T-helper 2 cell treated with Interferon-gamma antibody and Interleukin-4, amounts not matched to agents 100 ng/mL and 5 ng/mL, for 36 hours (primary cell): ENCODE measurements at regions not wholly inside any gene's neighbourhood (a gene's known extent, or its start where the extent isn't known, plus 50 kb on each side); places are given as distances from the start of the nearest gene placed in this dataset.

Experiments used
- intact Hi-C: fragments of 100-400 bp; cut with micrococcal nuclease; formaldehyde crosslinking; loops from one replicate; pipeline ENCODE4 v1.15.1; 2023

DNA sequence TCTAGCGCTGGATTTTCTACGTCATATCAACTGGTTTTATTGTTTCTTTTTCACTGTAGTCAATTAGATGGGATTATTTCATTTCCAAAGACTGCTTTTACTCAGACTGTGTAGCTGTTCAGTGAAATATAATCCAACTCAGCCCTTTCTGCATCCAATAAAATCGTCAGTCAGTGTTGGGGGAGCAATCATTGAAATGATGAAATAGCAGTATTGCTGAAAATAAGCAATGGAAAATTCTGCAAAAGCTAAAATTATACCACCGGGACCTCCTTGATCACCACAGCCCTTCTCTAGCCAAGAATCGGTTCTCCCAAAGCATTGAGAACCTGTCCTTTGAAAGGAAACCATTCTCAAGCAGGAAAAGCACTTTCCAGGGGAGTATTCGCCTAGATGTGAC, 243.1 kb upstream of the TENM3 start:
- intact Hi-C loops, result no loop called here

DNA sequence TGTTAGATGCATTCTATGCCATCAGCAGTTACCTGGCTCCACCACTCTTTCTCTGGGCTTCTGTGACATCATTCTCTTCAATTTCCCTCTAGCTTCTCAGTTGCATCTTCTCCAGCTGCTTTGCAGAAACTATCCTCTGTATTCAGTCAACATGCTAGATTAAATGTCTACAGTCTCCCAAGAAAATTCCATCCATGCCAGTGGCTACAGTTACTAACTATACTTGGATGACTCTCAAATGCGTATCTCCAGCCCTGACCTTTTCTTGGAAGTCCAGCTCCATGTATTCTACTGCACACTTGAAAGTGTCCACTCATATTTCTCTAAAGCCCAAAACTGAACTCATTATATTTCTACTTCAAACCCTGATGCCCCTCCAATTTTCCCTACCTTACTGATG, 232.3 kb upstream of the TENM3 start:
- intact Hi-C loops, result no loop called here

GRCh38 chr4:182014164-182014563, 229.0 kb upstream of the TENM3 start:
- intact Hi-C loops, result no loop called here

GRCh38 chr4:182015014-182015413, 228.2 kb upstream of the TENM3 start:
- intact Hi-C loops, result no loop called here

GRCh38 chr4:182015893-182016292, 227.3 kb upstream of the TENM3 start:
- intact Hi-C loops, result no loop called here

GRCh38 chr4:182017038-182017437, 226.2 kb upstream of the TENM3 start:
- intact Hi-C loops, result no loop called here

DNA sequence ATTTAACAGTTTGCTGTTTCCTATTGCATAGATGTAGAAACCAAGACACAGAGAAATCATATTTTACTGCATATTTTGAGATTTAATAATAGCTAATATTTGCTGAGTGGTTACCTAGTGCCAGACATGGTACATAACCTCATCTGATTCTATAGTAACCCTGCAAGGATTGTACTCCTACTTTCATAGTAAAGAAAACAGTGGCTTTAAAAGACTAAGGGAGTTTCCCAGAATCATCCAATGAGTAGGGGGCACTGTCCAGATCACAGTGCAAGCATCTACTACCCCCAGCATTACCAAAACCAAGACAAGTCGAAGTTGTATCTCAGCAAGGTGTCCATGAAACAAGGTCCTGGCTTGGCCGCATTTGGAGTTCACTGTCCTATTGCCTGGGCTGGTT, 224.5 kb upstream of the TENM3 start:
- intact Hi-C loops, result no loop called here

DNA sequence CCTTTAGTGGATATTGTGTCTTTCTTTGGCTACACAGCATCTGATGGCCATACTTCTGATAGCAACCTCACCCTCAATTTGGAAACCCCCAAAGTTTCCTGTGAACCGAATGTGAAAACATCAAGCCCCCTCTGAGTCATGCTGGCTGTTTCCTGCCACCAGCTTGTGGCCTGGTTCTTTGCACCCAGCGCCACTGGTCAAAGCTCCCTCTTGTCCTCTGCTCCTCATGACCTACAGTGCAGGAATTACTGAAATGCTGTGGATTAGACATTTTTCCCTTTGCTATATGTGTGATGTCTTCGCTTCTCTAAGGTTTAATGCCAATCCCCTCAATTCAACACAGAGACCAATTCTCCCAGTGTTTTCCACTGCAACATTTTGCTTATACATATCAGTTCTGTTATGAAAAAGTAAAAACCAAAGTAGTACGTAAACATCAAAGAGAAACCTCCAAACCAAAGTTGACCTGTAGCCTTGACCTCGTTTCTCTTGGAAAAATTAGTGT, 224.0 kb upstream of the TENM3 start:
- intact Hi-C loops, result no loop called here

DNA sequence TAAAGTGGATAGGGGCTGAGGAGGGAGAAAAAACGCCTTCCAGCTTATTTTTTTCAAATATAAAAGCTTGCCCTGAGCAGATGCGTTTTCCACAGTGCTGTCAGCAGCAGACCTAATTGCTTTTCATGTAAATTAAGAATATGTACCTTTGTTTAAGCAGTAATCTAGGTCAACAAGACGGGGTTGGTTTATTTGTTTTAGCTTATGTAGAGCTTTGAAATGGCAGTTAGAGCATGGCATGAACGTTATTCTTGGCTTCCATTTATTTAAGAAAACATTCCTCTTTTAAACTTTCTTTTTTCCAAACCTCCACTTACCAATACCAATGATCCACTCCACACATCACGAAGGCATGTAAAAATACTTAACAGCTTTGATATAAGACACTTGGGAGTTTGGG, 220.3 kb upstream of the TENM3 start:
- intact Hi-C loops, result no loop called here

GRCh38 chr4:182023469-182023868, 219.7 kb upstream of the TENM3 start:
- intact Hi-C loops, result no loop called here

DNA sequence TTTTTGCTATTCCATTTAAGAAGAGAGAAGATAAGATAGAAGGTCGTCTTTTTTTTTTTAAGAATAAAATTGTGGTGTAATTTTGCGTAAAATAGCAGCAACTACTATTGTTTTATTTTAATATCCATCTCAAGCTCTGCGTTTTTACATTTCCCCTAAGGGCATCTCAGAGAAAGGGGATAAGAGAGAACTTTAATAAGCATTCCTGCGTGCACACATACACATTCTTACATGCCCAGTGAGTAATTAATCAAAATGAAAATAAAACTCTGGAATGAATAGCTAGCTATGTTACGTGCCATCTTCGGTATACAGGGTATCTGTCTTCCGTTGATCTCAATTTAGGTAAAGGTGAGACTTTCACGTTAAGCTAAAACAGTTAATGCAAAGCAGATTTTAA, 200.3 kb upstream of the TENM3 start:
- intact Hi-C loops, result no loop called here

GRCh38 chr4:182048871-182049270, 194.3 kb upstream of the TENM3 start:
- intact Hi-C loops, result no loop called here

DNA sequence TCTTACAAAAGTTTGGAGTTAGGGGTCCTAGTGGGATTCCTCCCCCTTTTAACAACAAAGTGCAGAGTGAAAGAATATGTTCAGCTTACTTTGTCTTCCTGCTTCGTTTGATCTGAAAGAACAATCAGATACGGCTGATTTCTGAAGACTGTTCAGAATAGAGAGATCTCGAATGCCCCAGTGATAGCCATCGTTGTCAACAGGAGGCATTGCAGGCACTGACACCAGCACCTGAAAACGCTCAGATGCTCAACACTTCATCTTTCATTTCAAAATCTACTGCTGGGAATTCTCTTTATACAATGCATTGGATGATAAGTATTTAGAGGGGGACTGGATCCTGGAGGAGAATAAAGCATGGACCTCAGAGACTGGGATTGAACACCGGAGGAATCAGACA, 186.3 kb upstream of the TENM3 start:
- intact Hi-C loops, result no loop called here

GRCh38 chr4:182062458-182062857, 180.7 kb upstream of the TENM3 start:
- intact Hi-C loops, result no loop called here

GRCh38 chr4:182062936-182063335, 180.3 kb upstream of the TENM3 start:
- intact Hi-C loops, result no loop called here

DNA sequence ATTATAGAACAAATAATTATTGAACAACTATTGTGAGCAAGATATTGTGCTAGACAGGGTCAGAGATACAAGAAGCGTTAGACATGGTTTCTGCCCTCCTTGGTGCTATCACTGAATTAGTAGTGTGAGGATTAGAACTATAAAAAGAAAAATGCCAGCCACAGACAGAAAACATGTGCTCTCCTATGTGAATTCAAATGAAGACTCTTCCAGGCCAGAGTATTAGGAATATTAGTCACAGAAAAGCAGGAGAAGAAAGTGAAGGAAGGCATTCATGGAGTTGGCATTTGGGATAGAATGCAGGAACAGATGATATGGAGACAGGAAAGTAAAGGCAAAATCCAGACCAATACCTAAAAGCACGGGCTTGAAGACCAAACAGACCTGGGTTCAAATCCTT, 179.6 kb upstream of the TENM3 start:
- intact Hi-C loops, result no loop called here

DNA sequence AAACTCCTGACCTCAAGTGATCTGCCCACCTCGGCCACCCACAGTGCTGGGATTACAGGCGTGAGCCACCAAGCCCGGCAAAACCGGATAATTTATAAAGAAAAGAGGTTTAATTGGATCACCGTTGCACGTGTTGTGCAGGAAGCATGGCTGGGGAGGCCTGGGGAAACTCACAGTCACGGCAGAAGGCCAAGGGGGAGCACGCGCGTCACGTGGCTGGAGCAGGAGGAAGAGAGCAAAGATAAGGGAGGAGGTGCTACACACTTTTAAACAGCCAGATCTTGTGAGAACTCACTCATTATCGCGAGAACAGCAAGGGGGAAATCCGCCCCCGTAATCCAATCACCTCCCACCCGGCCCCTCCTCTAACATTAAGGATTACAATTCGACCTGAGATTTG, 177.9 kb upstream of the TENM3 start:
- intact Hi-C loops, result no loop called here

DNA sequence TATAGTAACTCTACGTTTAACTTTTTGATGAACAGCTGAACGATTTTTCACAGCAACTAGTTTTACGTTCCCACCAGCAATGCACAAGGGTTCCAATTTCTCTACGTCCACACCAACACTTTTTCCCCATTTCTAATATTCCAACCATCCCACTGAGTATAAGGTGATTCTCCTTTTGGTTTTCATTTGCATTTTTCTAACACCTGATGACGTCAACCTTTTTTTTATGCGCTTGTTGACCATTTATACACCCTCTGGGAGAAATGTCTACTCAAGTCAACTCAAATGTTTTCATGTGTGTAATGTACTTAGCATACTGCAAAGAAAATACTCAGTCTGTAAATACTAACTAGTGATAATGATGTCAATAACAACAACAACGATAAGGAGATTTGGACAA, 177.2 kb upstream of the TENM3 start:
- intact Hi-C loops, result no loop called here

DNA sequence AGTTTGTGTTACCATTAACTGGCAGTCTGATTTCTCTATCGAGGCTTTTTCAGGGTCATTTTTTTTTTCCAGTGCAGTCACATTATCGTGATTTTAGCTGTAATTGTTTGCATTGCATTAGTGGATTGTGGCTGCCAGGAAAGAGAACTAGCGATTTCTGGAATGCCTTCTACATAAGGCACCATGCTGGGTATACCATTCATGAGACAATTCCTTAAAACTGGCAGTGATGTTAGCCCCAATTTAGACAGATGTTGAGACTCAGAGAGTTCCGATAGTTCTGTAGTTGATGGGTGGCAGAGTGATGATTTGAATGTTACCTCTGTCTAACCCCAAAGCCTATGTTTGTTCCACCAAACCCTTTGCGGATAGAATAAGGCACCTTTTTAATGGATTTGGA, 175.4 kb upstream of the TENM3 start:
- intact Hi-C loops, result no loop called here

DNA sequence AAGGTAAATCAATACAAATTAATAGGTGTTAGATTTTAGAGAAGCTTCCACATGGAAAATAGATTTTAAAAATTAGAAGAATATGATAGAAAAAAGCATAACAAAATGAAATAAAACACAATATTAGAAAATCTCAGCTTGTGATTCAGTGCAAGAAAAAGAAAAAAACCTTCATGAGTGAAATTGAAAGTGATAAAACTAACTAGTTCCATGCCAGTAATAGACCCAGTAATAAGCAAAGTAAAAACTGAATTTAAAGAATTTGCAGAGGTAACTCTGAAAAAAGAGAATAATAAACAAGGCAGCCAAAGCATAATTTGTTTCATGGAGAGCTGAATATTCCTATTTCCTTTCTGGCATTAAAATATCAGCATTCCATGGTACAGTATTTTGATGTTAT, 174.3 kb upstream of the TENM3 start:
- intact Hi-C loops, result no loop called here

DNA sequence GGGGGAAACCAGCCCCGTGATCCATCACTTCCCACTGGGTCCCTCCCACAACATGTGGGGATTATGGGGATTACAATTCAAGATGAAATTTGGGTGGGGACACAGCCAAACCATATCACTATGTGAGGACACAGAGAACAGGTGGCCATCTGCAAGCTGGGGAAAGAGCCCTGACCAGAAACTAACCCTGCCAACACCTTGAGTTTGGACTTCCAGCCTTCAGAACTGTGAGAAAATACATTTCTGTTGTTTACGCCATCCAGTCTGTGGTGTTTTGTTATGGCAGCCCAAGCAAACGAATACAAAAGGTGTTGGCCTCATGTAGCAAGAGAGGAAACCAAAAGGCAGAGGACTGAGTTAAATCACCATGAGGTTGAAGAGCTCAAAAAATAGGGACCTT, 169.9 kb upstream of the TENM3 start:
- intact Hi-C loops, result no loop called here

GRCh38 chr4:182074139-182074538, 169.1 kb upstream of the TENM3 start:
- intact Hi-C loops, result no loop called here

- intact Hi-C loops, result no loop called here
Measured at GRCh38 chr4:182074810-182075209, 168.4 kb upstream of the TENM3 start.

- intact Hi-C loops, result no loop called here
Measured at GRCh38 chr4:182082910-182083309, 160.3 kb upstream of the TENM3 start.
